Motor neuron (in vitro differentiated cells): ENCODE measurements at regions not wholly inside any gene's neighbourhood (a gene's known extent, or its start where the extent isn't known, plus 50 kb on each side); places are given as distances from the start of the nearest gene placed in this dataset.
A peak's percentile ranks its signal among the peaks of the same experiment; 100 is the strongest.

ENCODE experiments used
- ATAC-seq, 8 experiments: fragments of 200-7000 bp; cut with Tn5 transposase; replicated peaks in 6 of 8; 2 replicates each; pipeline ENCODE4 v1.8.0; 2021; ENCODE audit warnings: mild to moderate bottlenecking in 8 of 8, moderate library complexity in 8 of 8
- H3K27ac ChIP-seq, 2 donors: fragments of 250-450 bp; sonication (Bioruptor Pico); 2 replicates each; pipeline ENCODE4 v1.9.0; 2021; ENCODE audit warnings: antibody characterized with exemption in 2 of 2, mild to moderate bottlenecking in 2 of 2, moderate library complexity in 1 of 2
- H3K4me1 ChIP-seq, 2 donors: fragments of 250-450 bp; sonication (Bioruptor Pico); replicated peaks in 1 of 2; 2 replicates each; pipeline ENCODE4 v1.6.1; 2021; ENCODE audit warnings: antibody characterized with exemption in 2 of 2, mild to moderate bottlenecking in 2 of 2, moderate library complexity in 1 of 2
- H3K4me3 ChIP-seq, 5 donors: fragments of 250-450 bp; sonication (Bioruptor Pico); 2 replicates each; pipeline ENCODE4 v1.9.0; 2021; ENCODE audit warnings: antibody characterized with exemption in 5 of 5, mild to moderate bottlenecking in 5 of 5, moderate library complexity in 4 of 5
- WGBS, 10 experiments: fragments of 450-650 bp; shearing (Covaris generic); methylation state at CpG; one replicate each; pipeline ENCODE4 v1.0.0; 2022; 5-methylcytosine and 5-hydroxymethylcytosine counted together
- in situ Hi-C, 9 experiments: fragments of 400-800 bp; cut with MboI; loops; one replicate each; pipeline ENCODE4 v1.15.0; 2021; ENCODE audit warnings: low sequenced_read_pairs in 9 of 9, low pct_unique_long_range_greater_than_20kb in 2 of 9; ENCODE audit not compliant: unreplicated experiment in 9 of 9

DNA sequence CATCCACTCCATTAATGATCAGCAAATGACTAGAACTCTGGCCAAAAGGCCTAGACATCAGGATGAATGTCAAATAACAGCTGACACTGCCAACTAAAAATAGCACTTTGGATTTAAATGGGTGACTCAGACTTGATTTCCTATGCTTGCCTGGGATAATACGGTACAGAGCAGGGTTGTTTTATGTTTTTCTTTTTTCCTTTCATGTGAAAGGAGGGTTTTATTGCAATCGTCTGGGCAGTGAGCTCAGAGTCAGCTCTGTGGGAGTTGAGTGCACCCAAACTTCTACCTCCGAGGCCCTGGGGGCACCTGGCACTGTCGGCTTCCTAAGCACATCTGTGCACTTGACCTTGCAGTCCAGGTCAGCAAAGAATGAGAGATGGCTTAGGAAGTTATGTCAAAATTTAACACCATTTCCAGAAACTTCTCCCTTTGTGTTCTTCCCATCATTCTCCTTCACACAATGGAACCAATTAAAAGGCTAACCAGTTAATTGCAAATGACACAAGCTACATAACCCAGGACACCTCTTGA is 134.1 kb downstream of the LACC1 start:
- no peak overlapping the region for H3K4me3 ChIP-seq
- in situ Hi-C loops, result no loop called here
- 0 to 40% (median 20%) methylated on average over 1 to 4 of the region's 4 CpGs; no CpG with 5 or more reads in 5 of the 10 experiments for WGBS, 10 experiments
- peak overlapping the region in 1 of 2 donors; percentile 65 for H3K27ac ChIP-seq
- peaks cover 12 to 18% of the 10 kb centered on the region in 2 donors for H3K4me1 ChIP-seq
- peak; percentile 53 to 96 (median 94) for ATAC-seq

- H3K27ac ChIP-seq, result no peak overlapping the region
- WGBS, 10 experiments, result 0 to 95% (median 82%) methylated on average over 1 to 8 of the region's 8 CpGs; no CpG with 5 or more reads in 2 of the 10 experiments
- H3K4me1 ChIP-seq, result peaks cover 12 to 21% of the 10 kb centered on the region in 2 donors
- H3K4me3 ChIP-seq, result no peak overlapping the region
- in situ Hi-C loops, result no loop called here
- peak in 1 of 8 experiments; percentile 9 for ATAC-seq
Observed at GRCh38 chr13:44014501-44014900, 134.8 kb downstream of the LACC1 start.

DNA sequence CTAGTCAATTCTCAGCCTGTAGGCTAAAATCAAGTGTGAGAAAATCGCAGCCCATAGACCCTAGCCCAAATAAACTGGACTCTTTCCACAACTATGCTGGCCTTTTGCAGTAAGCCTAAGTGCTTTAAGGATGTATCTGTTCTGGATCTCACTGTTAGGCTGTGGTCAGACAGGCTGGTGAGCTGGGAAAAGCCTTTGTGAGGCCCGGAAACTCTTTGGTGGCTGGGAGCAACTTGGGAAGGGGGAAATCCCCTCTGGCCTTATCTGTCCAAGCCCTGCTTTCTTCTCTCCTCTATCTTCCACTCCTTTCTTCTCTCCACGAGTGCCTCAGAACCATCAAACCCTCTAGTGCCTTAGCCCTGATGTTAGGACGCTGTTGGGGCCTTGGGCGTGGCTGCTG is 135.4 kb downstream of the LACC1 start:
- no peak overlapping the region for H3K4me3 ChIP-seq
- no peak overlapping the region for H3K27ac ChIP-seq
- WGBS, 10 experiments, result 13 to 100% (median 80%) methylated on average over 1 to 4 of the region's 5 CpGs
- in situ Hi-C loops, result no loop called here
- H3K4me1 ChIP-seq, result peaks cover 12 to 21% of the 10 kb centered on the region in 2 donors
- no peak for ATAC-seq

DNA sequence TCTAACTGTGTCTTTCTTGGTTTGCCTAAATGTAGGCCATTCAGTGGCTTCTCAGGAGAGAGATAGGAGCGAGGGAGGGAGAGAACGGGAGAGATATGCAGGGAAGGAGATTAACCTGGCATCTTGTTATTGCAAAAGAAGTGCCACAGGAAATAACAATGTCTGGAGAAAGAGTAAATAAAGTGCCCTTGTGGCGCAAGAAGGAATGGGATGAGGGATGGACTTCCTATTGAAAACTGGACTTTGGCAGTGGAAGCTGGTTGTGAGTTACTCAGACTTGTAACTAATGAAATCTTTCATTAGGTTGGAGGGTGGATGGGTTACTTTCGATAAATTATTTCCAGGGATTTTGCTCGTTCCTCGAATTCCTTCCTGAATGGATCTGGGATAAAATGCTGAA is 136.1 kb downstream of the LACC1 start:
- in situ Hi-C loops, result no loop called here
- Histone ChIP-seq H3K4me3 (no peak overlapping the region), H3K4me1 (peaks cover 12 to 21% of the 10 kb centered on the region in 2 donors), H3K27ac (no peak overlapping the region)
- no peak for ATAC-seq
- WGBS, 10 experiments, result 81 to 100% (median 91%) methylated on average over 1 to 6 of the region's 6 CpGs; no CpG with 5 or more reads in 1 of the 10 experiments

DNA sequence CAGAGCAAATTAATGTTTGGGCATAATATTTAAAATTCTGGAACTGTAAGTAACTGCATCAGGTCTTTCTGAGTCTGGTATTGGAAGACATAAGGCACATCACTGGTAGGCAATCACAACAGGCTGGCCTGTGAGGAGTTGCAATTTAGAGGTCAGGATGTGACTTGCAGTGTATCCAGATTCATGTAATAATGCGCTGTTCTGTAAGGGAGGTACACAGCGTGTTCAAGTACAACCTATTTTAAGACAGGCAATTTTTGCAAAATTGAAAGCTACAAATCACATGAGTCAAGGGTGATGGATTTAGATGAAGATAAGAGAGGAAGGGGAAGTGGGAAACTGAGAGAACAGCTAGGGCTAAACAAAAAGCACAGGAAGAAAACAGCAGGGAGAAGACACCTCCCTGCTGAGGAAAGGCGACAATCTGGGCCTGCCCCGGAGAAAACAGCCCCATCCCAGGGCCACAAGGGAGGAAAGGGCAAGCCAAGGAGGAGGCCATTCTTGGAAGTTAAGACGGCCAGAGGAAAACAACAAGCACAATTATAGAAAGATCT is 138.1 kb downstream of the LACC1 start:
- H3K4me3 ChIP-seq, result no peak overlapping the region
- no peak overlapping the region for H3K27ac ChIP-seq
- WGBS, 10 experiments, result 60 to 90% (median 83%) methylated on average over 2 to 5 of the region's 5 CpGs
- in situ Hi-C loops, result no loop called here
- peaks cover 12 to 21% of the 10 kb centered on the region in 2 donors for H3K4me1 ChIP-seq
- no peak for ATAC-seq

- ATAC-seq, result peak in 3 of 8 experiments; percentile 66 to 84 (median 71)
- Histone ChIP-seq H3K27ac (no peak overlapping the region), H3K4me1 (peaks cover 0 to 5% of the 10 kb centered on the region in 2 donors), H3K4me3 (no peak overlapping the region)
- in situ Hi-C loops, result no loop called here
- 50 to 90% (median 78%) methylated on average over 1 to 4 of the region's 4 CpGs; no CpG with 5 or more reads in 1 of the 10 experiments for WGBS, 10 experiments
Observed at GRCh38 chr13:44019651-44020050, 139.9 kb downstream of the LACC1 start.

DNA sequence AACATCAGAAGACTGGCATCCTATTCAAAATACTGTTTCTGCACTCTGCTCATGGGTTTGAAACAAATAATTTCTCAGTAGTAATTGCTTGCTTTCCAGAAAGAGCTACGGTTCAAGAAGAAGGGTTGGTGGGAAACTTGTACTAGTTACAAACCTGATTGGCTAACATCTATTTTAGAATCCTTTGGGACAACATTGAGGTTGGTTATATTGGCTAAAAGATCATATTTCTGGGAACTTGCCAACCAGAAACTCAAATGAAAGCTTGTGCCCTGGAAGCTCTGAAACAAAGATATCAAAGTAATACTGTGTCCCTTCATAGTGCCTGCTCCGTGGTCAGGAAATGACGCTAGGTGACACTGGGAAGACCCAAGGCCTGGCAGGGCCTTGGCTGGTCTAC is 141.7 kb downstream of the LACC1 start:
- peaks cover 0 to 5% of the 10 kb centered on the region in 2 donors for H3K4me1 ChIP-seq
- H3K27ac ChIP-seq, result no peak overlapping the region
- in situ Hi-C loops, result no loop called here
- WGBS, 10 experiments, result 40 to 100% (median 87%) methylated on average over 1 to 3 of the region's 3 CpGs; no CpG with 5 or more reads in 2 of the 10 experiments
- no peak for ATAC-seq
- H3K4me3 ChIP-seq, result no peak overlapping the region

DNA sequence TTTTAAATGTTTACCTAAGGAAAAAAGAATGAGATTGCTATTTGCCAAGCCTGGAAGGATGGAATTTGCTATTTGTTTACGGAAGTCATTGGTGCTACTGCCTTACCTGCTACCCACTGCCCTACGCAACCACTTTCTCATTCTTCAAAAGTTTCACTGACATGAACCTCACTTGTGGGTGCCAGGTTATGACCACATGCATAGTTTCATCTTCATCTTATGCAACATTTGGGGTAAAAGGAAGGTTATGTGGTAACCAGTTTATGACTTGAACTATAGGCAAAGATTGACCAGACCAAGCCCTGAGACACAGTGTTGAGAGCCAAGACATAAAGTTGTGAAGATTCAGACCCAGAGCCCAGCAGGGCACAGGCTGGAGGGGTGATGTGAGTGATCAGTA is 142.5 kb downstream of the LACC1 start:
- no peak for ATAC-seq
- no peak overlapping the region for H3K27ac ChIP-seq
- no peak overlapping the region for H3K4me3 ChIP-seq
- 5 to 100% (median 100%) methylated on average over 1 to 2 of the region's 2 CpGs for WGBS, 10 experiments
- in situ Hi-C loops, result no loop called here
- H3K4me1 ChIP-seq, result peaks cover 0 to 5% of the 10 kb centered on the region in 2 donors

DNA sequence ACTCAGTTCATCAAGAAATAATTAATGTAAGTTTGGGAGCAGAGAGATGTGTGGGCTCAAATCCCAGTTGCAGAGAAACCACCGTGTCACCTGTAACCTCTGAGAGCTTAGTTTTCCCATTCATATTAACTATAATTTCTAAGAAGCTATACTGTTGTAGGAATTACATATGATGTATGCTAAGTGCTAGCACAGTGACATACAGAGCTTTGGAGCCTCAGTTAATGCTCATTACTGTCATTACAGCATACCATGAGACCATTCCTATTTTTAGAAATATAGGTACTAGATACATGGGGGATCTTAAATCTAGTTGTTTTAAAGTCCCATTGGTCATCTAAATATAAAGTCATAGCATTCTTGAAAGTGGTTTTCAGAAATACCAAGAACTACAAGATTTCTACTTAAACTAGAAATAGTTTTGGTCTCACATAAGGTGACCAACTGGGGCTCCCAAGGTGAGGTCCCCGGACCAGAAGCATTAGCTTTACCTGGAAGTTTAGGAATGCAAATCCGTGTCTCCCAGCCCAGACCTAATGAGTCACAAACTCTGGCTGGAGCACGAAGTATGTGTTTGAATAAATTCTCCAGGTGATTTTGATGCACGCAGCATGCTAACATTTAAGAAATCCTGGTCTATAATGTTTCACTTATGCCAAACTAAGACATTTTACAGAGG is 144.6 kb downstream of the LACC1 start:
- in situ Hi-C loops, result no loop called here
- Histone ChIP-seq H3K4me1 (no peaks in the 10 kb centered on the region), H3K27ac (no peak overlapping the region), H3K4me3 (no peak overlapping the region)
- 41 to 86% (median 80%) methylated on average over 1 to 5 of the region's 5 CpGs for WGBS, 10 experiments
- peak in 3 of 8 experiments; percentile 47 to 65 (median 62) for ATAC-seq

- no peak for ATAC-seq
- H3K4me1 ChIP-seq, result no peaks in the 10 kb centered on the region
- 34 to 100% (median 75%) methylated on average over 1 to 4 of the region's 4 CpGs for WGBS, 10 experiments
- no peak overlapping the region for H3K27ac ChIP-seq
- in situ Hi-C loops, result loop anchor here in 3 of 9 experiments (25.0 kb wide), 3 partner anchors 113 to 437 kb away; no protein-coding TSS in a partner anchor
- H3K4me3 ChIP-seq, result no peak overlapping the region
Observed at GRCh38 chr13:44024846-44025195, 145.1 kb downstream of the LACC1 start.

DNA sequence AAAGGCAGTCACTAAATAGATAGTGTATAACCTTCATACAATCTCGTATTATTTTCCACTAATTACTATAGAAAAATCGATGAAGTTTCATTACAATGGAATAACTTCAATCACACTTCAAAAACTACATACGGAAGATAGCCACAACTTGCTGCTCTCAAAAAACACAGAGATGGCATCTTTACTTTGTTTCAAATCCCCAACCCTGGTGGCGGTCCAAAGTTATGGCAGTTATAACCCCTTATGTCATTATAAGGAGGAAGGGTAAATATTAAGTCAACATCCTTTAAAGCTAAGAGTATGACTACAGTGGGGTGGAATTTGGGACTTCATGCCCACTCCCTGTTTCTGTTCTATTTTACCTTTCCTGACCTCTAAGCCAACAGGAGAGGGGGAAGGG is 146.5 kb downstream of the LACC1 start:
- H3K4me1 ChIP-seq, result no peaks in the 10 kb centered on the region
- in situ Hi-C loops, result loop anchor here in 3 of 9 experiments (25.0 kb wide), 3 partner anchors 114 to 436 kb away; no protein-coding TSS in a partner anchor
- 58 to 97% (median 85%) methylated on average over 1 to 4 of the region's 4 CpGs for WGBS, 10 experiments
- H3K4me3 ChIP-seq, result no peak overlapping the region
- no peak overlapping the region for H3K27ac ChIP-seq
- no peak for ATAC-seq

- Histone ChIP-seq H3K4me1 (peaks cover 0 to 3% of the 10 kb centered on the region in 2 donors), H3K4me3 (no peak overlapping the region), H3K27ac (no peak overlapping the region)
- 0 to 100% (median 89%) methylated on average over 1 to 2 of the region's 3 CpGs; no CpG with 5 or more reads in 2 of the 10 experiments for WGBS, 10 experiments
- ATAC-seq, result peak in 2 of 8 experiments; percentile 52 to 71
- in situ Hi-C loops, result loop anchor here in 3 of 9 experiments (25.0 kb wide), 3 partner anchors 116 to 434 kb away; no protein-coding TSS in a partner anchor
Observed at GRCh38 chr13:44028734-44029133, 149.0 kb downstream of the LACC1 start.

DNA sequence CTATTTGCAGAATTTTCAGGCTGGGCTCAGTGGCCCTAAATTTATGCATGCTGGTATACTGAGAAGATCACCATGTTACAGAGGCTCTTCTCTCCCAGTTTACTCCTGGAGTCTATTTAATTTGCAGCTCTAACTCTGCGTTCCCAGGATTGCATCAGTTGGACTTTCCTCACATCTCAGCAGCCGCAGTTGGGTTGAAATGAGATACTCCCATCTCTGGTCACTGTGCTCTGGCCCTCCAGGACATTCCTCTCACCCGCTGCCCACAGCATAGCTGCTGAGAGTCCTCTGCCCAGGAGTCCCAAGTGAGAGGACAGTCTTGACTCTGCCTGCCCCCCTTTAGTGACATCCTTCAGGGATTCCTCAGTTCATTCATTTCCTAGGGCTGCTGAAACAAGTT is 150.9 kb downstream of the LACC1 start:
- WGBS, 10 experiments, result 40 to 100% (median 82%) methylated on average over 1 to 3 of the region's 3 CpGs; no CpG with 5 or more reads in 2 of the 10 experiments
- in situ Hi-C loops, result loop anchor here in 3 of 9 experiments (25.0 kb wide), 3 partner anchors 118 to 432 kb away; no protein-coding TSS in a partner anchor
- no peak for ATAC-seq
- H3K4me1 ChIP-seq, result peaks cover 0 to 3% of the 10 kb centered on the region in 2 donors
- H3K4me3 ChIP-seq, result no peak overlapping the region
- H3K27ac ChIP-seq, result no peak overlapping the region
